Progenitor cell of endocrine pancreas (in vitro differentiated cells): ENCODE measurements at regions not wholly inside any gene's neighbourhood (a gene's known extent, or its start where the extent isn't known, plus 50 kb on each side); places are given as distances from the start of the nearest gene placed in this dataset.

Experiments used
- DNase-seq: peaks from one replicate; pipeline ENCODE4 v3.0.0; 2021; ENCODE audit warnings: low spot score; ENCODE audit not compliant: unreplicated experiment
- H3K27ac Mint-ChIP-seq: 2 replicates; pipeline ENCODE4 v1.8.0; 2021; ENCODE audit warnings: mild to moderate bottlenecking, moderate library complexity, mixed read lengths
- H3K27me3 Mint-ChIP-seq: 2 replicates; pipeline ENCODE4 v1.8.0; 2021; ENCODE audit warnings: mixed read lengths
- H3K36me3 Mint-ChIP-seq: 2 replicates; pipeline ENCODE4 v1.8.0; 2022; ENCODE audit warnings: mixed read lengths; ENCODE audit not compliant: insufficient read depth
- H3K4me1 Mint-ChIP-seq: 2 replicates; pipeline ENCODE4 v1.8.0; 2021; ENCODE audit warnings: low read depth, mixed read lengths
- H3K4me3 Mint-ChIP-seq: 2 replicates; pipeline ENCODE4 v1.8.0; 2021; ENCODE audit warnings: low read depth, mild to moderate bottlenecking, moderate library complexity, mixed read lengths
- H3K9me3 Mint-ChIP-seq: 2 replicates; pipeline ENCODE4 v1.8.0; 2021; ENCODE audit warnings: low read depth, mixed read lengths
- CTCF ChIP-seq: fragments of 200-600 bp; sonication (generic); IDR thresholded peaks from one replicate; pipeline ENCODE4 v1.5.0; 2021; ENCODE audit warnings: antibody characterized with exemption, mild to moderate bottlenecking; ENCODE audit not compliant: unreplicated experiment

GRCh38 chr5:155097995-155098394 lies 84.4 kb downstream of the KIF4B start:
- Mint-ChIP-seq H3K4me3 (no peak overlapping the region), H3K36me3 (no peaks in the 10 kb centered on the region), H3K9me3 (no peaks in the 10 kb centered on the region), H3K4me1 (peaks cover 1% of the 10 kb centered on the region), H3K27ac (no peak overlapping the region), H3K27me3 (peaks cover 13% of the 10 kb centered on the region)
- DNase-seq, result no peak
- no peak for TF ChIP-seq CTCF

GRCh38 chr5:155098433-155098832 lies 84.9 kb downstream of the KIF4B start:
- no peak for TF ChIP-seq CTCF
- peaks cover 16% of the 10 kb centered on the region for H3K27me3 Mint-ChIP-seq
- H3K27ac Mint-ChIP-seq, result no peak overlapping the region

GRCh38 chr5:155101697-155102096 lies 88.1 kb downstream of the KIF4B start:
- TF ChIP-seq CTCF, result no peak
- no peaks in the 10 kb centered on the region for H3K9me3 Mint-ChIP-seq
- DNase-seq, result no peak
- no peak overlapping the region for H3K4me3 Mint-ChIP-seq
- peaks cover 19% of the 10 kb centered on the region for H3K27me3 Mint-ChIP-seq
- H3K4me1 Mint-ChIP-seq, result peaks cover 11% of the 10 kb centered on the region
- H3K27ac Mint-ChIP-seq, result no peak overlapping the region
- no peaks in the 10 kb centered on the region for H3K36me3 Mint-ChIP-seq

More at GRCh38 chr5:155098433-155098832, 84.9 kb downstream of the KIF4B start:
- Mint-ChIP-seq H3K36me3 (no peaks in the 10 kb centered on the region), H3K4me1 (peaks cover 1% of the 10 kb centered on the region), H3K4me3 (no peak overlapping the region), H3K9me3 (no peaks in the 10 kb centered on the region)
- no peak for DNase-seq

GRCh38 chr5:155103146-155103545 lies 89.6 kb downstream of the KIF4B start:
- DNase-seq, result no peak
- Mint-ChIP-seq H3K27ac (no peak overlapping the region), H3K9me3 (no peaks in the 10 kb centered on the region), H3K36me3 (no peaks in the 10 kb centered on the region), H3K4me3 (no peak overlapping the region), H3K27me3 (peaks cover 19% of the 10 kb centered on the region), H3K4me1 (peaks cover 11% of the 10 kb centered on the region)
- TF ChIP-seq CTCF, result no peak

GRCh38 chr5:155104441-155104840 lies 90.9 kb downstream of the KIF4B start:
- Mint-ChIP-seq H3K36me3 (no peaks in the 10 kb centered on the region), H3K4me3 (no peak overlapping the region), H3K27me3 (peaks cover 15% of the 10 kb centered on the region), H3K9me3 (no peaks in the 10 kb centered on the region), H3K27ac (no peak overlapping the region), H3K4me1 (peaks cover 10% of the 10 kb centered on the region)
- no peak for DNase-seq
- TF ChIP-seq CTCF, result no peak
